GM18511 (cell line): ENCODE measurements at regions not wholly inside any gene's neighbourhood (a gene's known extent, or its start where the extent isn't known, plus 50 kb on each side); places are given as distances from the start of the nearest gene placed in this dataset.

Source experiments
- ATAC-seq: cut with Tn5 transposase; IDR thresholded peaks from one replicate; pipeline ENCODE4 v1.9.1; 2021; ENCODE audit warnings: mild to moderate bottlenecking, moderate library complexity; ENCODE audit not compliant: unreplicated experiment

DNA sequence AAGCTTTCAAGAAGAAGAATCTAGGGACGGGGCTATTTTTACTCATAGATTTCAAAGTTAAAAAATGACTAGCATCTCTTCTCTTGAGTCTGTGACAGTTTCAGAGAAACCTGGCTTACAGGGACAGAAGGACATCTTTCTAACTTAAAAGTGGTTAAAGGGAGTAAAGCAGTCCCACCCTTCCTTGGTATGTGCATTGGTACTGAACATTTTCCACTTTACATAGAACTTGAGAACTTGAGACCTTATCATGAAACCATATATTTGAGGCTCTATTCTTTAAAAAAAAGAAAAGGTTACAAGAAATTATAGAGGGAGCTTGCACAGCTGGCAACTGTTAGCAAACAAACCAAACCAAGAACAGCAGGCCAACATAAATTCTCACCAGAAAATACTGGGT, 73.4 kb upstream of the GAREM1 start:
- no peak for ATAC-seq

DNA sequence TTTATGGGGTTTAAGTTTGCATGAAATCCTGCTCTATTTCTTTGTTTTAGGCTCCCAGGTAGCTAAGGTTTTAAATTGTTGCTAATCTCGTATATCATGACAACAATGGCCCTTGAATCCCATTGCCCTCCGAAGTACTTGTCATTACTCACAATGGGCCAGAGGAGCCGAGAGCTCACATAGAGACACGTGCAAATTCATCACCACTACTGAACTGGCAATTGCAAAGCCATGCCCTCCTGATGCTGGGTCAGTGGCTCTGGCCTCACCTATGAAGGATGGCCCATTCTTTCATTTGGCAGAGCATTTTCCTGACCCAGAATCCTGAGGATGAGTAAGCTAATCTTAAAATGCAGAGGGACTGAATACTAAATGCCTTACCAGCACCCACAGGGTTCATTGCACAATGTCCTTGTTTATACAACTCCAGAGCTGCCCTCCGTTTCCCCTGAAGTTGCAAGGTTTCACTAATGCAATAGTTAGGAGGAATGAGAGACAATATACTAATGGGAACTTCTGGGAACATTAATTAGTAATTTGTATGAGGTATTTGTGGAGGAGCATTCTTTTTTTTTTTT, 71.6 kb upstream of the GAREM1 start:
- ATAC-seq: no peak

DNA sequence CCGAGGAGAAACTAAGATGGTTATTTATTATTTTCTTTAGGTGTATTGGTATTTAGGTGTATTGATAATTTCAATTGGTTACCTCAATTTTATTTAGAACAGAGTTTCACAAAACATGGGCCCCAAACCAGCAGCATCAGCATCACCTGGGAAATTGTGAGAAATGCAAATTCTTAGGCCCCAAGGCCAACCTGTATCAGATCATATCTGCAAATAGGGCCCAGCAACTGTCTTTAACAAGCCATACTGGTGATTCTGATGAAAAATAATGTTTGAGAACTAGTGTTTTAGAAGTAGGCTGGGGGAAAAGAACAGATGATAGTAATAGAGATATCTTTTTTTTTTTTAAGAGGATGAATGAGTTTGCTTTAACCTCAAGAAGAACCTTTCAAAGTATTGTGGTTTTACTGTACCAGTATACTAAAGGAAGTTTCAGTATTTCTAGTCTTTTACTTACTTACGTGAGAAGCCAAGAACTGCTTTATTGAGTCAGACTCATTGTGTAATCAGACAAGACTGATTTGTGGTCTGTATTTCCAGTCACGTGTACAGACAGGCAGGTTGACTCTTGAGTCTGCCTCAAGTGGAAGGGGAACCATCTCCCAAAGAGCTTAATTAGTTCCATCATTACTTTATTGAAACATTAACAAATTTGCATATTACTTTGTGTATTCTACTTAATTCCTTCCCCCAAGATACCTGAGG, 60.4 kb upstream of the GAREM1 start:
- ATAC-seq: peak; percentile 88

DNA sequence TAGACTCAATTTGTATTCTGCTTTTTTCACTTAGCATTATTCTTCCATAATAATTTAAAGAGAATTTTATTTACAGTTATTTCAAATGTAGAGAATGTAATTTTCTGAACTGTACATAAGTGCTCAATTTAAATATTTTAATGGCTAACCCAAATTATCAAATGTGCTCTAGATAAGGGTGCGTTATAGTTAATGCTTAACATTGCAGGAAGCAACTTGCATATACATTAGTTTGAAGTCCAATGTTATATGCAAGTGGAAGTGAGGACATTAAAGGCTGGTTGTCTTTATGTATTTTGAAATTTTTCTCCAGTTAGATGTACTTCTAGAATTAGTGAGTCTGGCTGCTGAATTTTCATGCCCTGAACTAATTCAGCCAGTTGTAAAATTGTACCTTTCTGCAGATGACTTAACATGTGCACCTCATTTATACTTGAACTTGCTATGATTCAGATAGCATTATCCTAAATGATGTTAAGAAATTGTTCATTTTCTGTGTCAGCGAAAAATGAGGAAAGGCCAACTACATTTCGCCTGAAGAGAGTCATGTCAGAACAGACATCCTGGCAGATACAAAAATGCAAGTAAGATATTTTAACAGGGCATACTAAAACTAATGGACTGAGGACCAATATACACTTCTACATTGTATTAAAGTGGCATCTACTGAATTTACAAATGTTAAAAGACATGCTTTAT, 59.2 kb upstream of the GAREM1 start:
- no peak for ATAC-seq

DNA sequence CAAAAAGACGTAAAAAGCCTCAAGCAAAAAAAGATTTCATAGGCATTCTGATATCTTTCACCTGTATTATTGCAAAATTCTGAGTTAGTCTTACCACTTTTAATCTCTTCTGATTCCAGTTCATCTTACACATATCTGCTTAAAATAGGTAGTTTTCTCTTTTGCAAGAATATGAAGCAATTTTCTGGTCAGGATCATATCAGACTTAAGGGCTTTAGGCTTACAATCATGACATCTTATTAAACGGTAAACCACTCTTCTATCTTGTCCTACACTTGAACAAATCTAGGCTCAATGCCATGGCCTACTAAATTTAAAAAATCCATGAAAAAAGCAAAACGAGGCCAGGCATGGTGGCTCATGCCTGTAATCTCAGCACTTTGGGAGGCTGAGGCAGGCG, 50.1 kb upstream of the GAREM1 start:
- no peak for ATAC-seq
